MM.1S (cell line): ENCODE measurements at regions not wholly inside any gene's neighbourhood (a gene's known extent, or its start where the extent isn't known, plus 50 kb on each side); places are given as distances from the start of the nearest gene placed in this dataset.

ENCODE experiments used
- DNase-seq: peaks from one replicate; pipeline ENCODE4 v3.0.0-alpha.2; 2015
- H2AFZ ChIP-seq: fragments of 300-600 bp; sonication (generic); 2 replicates; pipeline ENCODE4 v1.6.0; 2016; ENCODE audit warnings: antibody characterized with exemption, low read length
- H3F3A ChIP-seq: fragments of 300-600 bp; sonication (generic); 2 replicates; pipeline ENCODE4 v1.6.1; 2016; ENCODE audit warnings: mild to moderate bottlenecking, antibody characterized with exemption, low read length, moderate library complexity, mixed read lengths; ENCODE audit not compliant: insufficient read depth
- H3K27ac ChIP-seq: fragments of 300-600 bp; sonication (generic); 2 replicates; pipeline ENCODE4 v1.5.1; 2016; ENCODE audit warnings: mild to moderate bottlenecking, low read length
- H3K27me3 ChIP-seq: fragments of 300-600 bp; sonication (generic); replicated peaks from 2 replicates; pipeline ENCODE4 v1.6.0; 2016; ENCODE audit warnings: low read length; ENCODE audit not compliant: insufficient read depth
- H3K36me3 ChIP-seq: fragments of 300-600 bp; sonication (generic); replicated peaks from 2 replicates; pipeline ENCODE4 v1.6.1; 2016; ENCODE audit warnings: mild to moderate bottlenecking, low read length, mixed read lengths; ENCODE audit not compliant: insufficient read depth
- H3K4me1 ChIP-seq: fragments of 300-600 bp; sonication (generic); 2 replicates; pipeline ENCODE4 v1.6.1; 2016; ENCODE audit warnings: low read length, mixed read lengths
- H3K4me2 ChIP-seq: fragments of 300-600 bp; sonication (generic); 2 replicates; pipeline ENCODE4 v1.6.0; 2016; ENCODE audit warnings: low read depth, low read length
- H3K4me3 ChIP-seq: fragments of 300-600 bp; sonication (generic); 2 replicates; pipeline ENCODE4 v1.5.1; 2016; ENCODE audit warnings: low read length, mixed read lengths
- H3K79me2 ChIP-seq: fragments of 300-600 bp; sonication (generic); 2 replicates; pipeline ENCODE4 v1.6.1; 2016; ENCODE audit warnings: mixed run types, low read length, mixed read lengths
- H3K9ac ChIP-seq: fragments of 300-600 bp; sonication (generic); 2 replicates; pipeline ENCODE4 v1.6.1; 2016; ENCODE audit warnings: low read length, mixed read lengths
- H3K9me2 ChIP-seq: fragments of 300-600 bp; sonication (generic); replicated peaks from 2 replicates; pipeline ENCODE4 v1.6.1; 2016; ENCODE audit warnings: mild to moderate bottlenecking, low read length, mixed read lengths; ENCODE audit not compliant: insufficient read depth
- H3K9me3 ChIP-seq: fragments of 300-600 bp; sonication (generic); replicated peaks from 2 replicates; pipeline ENCODE4 v1.6.1; 2016; ENCODE audit warnings: mild to moderate bottlenecking, low read length, mixed read lengths; ENCODE audit not compliant: insufficient read depth
- H4K20me1 ChIP-seq: fragments of 300-600 bp; sonication (generic); 2 replicates; pipeline ENCODE4 v1.6.1; 2016; ENCODE audit warnings: mild to moderate bottlenecking, low read length, moderate library complexity, mixed read lengths; ENCODE audit not compliant: insufficient read depth
- EZH2 ChIP-seq: fragments of 300-600 bp; sonication (generic); optimal IDR thresholded peaks from 2 replicates; pipeline ENCODE3; 2017; ENCODE audit warnings: low read depth, mild to moderate bottlenecking, antibody characterized with exemption, low read length, mixed read lengths
- EZH2phosphoT487 ChIP-seq: fragments of 300-600 bp; sonication (generic); IDR thresholded peaks from 2 replicates; pipeline ENCODE4 v1.6.1; 2018; ENCODE audit warnings: antibody characterized with exemption, low read length
- TF ChIP-seq, protein P1 (sequence below): fragments of 300-600 bp; sonication (generic); IDR thresholded peaks from 2 replicates; pipeline ENCODE4 v1.5.1; 2016; ENCODE audit warnings: antibody characterized with exemption, low read length, mixed read lengths

GRCh38 chr13:83975655-83976165, 93.4 kb upstream of the SLITRK1 start:
- no peaks in the 10 kb centered on the region for H3F3A ChIP-seq

GRCh38 chr13:83958531-83958930, 76.3 kb upstream of the SLITRK1 start:
- no peak overlapping the region for H2AFZ ChIP-seq

More at GRCh38 chr13:83975655-83976165, 93.4 kb upstream of the SLITRK1 start:
- Histone ChIP-seq H3K36me3 (no peaks in the 10 kb centered on the region), H3K9ac (peak overlapping the region; percentile 3; the same call in 1 of the 2 replicates), H3K4me1 (peaks cover 17% of the 10 kb centered on the region), H3K9me3 (no peaks in the 10 kb centered on the region), H2AFZ (peak overlapping the region; percentile 55), H3K4me3 (no peak overlapping the region), H3K4me2 (peak overlapping the region; percentile 51; the same call in 1 of the 2 replicates), H3K27ac (peak overlapping the region; percentile 33; the same call in 1 of the 2 replicates), H3K9me2 (no peaks in the 10 kb centered on the region), H4K20me1 (no peaks in the 10 kb centered on the region), H3K79me2 (no peaks in the 10 kb centered on the region), H3K27me3 (no peaks in the 10 kb centered on the region)
- DNase-seq: peak; percentile 45
- TF ChIP-seq, protein P1, sequence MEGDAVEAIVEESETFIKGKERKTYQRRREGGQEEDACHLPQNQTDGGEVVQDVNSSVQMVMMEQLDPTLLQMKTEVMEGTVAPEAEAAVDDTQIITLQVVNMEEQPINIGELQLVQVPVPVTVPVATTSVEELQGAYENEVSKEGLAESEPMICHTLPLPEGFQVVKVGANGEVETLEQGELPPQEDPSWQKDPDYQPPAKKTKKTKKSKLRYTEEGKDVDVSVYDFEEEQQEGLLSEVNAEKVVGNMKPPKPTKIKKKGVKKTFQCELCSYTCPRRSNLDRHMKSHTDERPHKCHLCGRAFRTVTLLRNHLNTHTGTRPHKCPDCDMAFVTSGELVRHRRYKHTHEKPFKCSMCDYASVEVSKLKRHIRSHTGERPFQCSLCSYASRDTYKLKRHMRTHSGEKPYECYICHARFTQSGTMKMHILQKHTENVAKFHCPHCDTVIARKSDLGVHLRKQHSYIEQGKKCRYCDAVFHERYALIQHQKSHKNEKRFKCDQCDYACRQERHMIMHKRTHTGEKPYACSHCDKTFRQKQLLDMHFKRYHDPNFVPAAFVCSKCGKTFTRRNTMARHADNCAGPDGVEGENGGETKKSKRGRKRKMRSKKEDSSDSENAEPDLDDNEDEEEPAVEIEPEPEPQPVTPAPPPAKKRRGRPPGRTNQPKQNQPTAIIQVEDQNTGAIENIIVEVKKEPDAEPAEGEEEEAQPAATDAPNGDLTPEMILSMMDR: no peak
- TF ChIP-seq EZH2: no peak
- TF ChIP-seq EZH2phosphoT487: no peak

GRCh38 chr13:83955011-83955410, 72.7 kb upstream of the SLITRK1 start:
- H3K79me2 ChIP-seq: no peaks in the 10 kb centered on the region
- no peaks in the 10 kb centered on the region for H3K36me3 ChIP-seq
- no peak overlapping the region for H3K27ac ChIP-seq
- no peaks in the 10 kb centered on the region for H3K27me3 ChIP-seq
- no peaks in the 10 kb centered on the region for H4K20me1 ChIP-seq
- DNase-seq: no peak
- H2AFZ ChIP-seq: no peak overlapping the region
- no peaks in the 10 kb centered on the region for H3K9me2 ChIP-seq
- no peaks in the 10 kb centered on the region for H3K9me3 ChIP-seq
- H3K4me1 ChIP-seq: no peaks in the 10 kb centered on the region
- H3K4me3 ChIP-seq: no peak overlapping the region
- H3K9ac ChIP-seq: no peak overlapping the region
- no peak overlapping the region for H3K4me2 ChIP-seq
- TF ChIP-seq EZH2phosphoT487 (no peak), EZH2 (no peak)
- TF ChIP-seq, protein P1: no peak
- no peaks in the 10 kb centered on the region for H3F3A ChIP-seq

More at GRCh38 chr13:83958531-83958930, 76.3 kb upstream of the SLITRK1 start:
- Histone ChIP-seq H3K4me2 (no peak overlapping the region), H3K9me3 (no peaks in the 10 kb centered on the region), H3K9me2 (no peaks in the 10 kb centered on the region), H3F3A (no peaks in the 10 kb centered on the region), H3K79me2 (no peaks in the 10 kb centered on the region), H3K4me1 (no peaks in the 10 kb centered on the region), H3K4me3 (no peak overlapping the region), H4K20me1 (no peaks in the 10 kb centered on the region), H3K27me3 (no peaks in the 10 kb centered on the region), H3K36me3 (no peaks in the 10 kb centered on the region), H3K9ac (no peak overlapping the region), H3K27ac (no peak overlapping the region)
- TF ChIP-seq EZH2: no peak
- TF ChIP-seq, protein P1: no peak
- no peak for TF ChIP-seq EZH2phosphoT487
- no peak for DNase-seq
